Endodermal cell (in vitro differentiated cells): ENCODE measurements at regions not wholly inside any gene's neighbourhood (a gene's known extent, or its start where the extent isn't known, plus 50 kb on each side); places are given as distances from the start of the nearest gene placed in this dataset.

Experiments
- DNase-seq: peaks from one replicate; pipeline ENCODE4 v3.0.0-alpha.2; 2017
- H3K27ac ChIP-seq: 2 replicates; pipeline ENCODE4 v1.5.1; 2013; ENCODE audit warnings: mild to moderate bottlenecking, low read depth, low read length, moderate library complexity
- H3K27me3 ChIP-seq: 2 replicates; pipeline ENCODE4 v1.6.1; 2013; ENCODE audit warnings: mild to moderate bottlenecking, low read length, moderate library complexity; ENCODE audit not compliant: insufficient read depth, control insufficient read depth, poor library complexity, severe bottlenecking
- H3K36me3 ChIP-seq: 2 replicates; pipeline ENCODE4 v1.7.0; 2013; ENCODE audit warnings: mild to moderate bottlenecking, low read length, moderate library complexity; ENCODE audit not compliant: control insufficient read depth, insufficient read depth
- H3K4me1 ChIP-seq: one replicate; pipeline ENCODE4 v1.7.0; 2013; ENCODE audit warnings: low read length; ENCODE audit not compliant: control insufficient read depth, insufficient read depth
- H3K4me3 ChIP-seq: 2 replicates; pipeline ENCODE4 v1.5.1; 2013; ENCODE audit warnings: mild to moderate bottlenecking, low read length, moderate library complexity
- H3K9ac ChIP-seq: 2 replicates; pipeline ENCODE4 v1.6.1; 2013; ENCODE audit warnings: mild to moderate bottlenecking, low read length, moderate library complexity; ENCODE audit not compliant: poor library complexity, severe bottlenecking; ENCODE audit errors: extremely low read depth
- H3K9me3 ChIP-seq: 2 replicates; pipeline ENCODE4 v1.6.1; 2013; ENCODE audit warnings: mild to moderate bottlenecking, low read length, moderate library complexity; ENCODE audit not compliant: control insufficient read depth
- H3K27ac Mint-ChIP-seq: 2 replicates; pipeline ENCODE4 v1.8.0; 2020; ENCODE audit warnings: mixed read lengths
- H3K27me3 Mint-ChIP-seq: 2 replicates; pipeline ENCODE4 v1.8.0; 2021; ENCODE audit warnings: mild to moderate bottlenecking, mixed read lengths; ENCODE audit not compliant: insufficient read depth
- H3K36me3 Mint-ChIP-seq: 2 replicates; pipeline ENCODE4 v1.8.0; 2020; ENCODE audit warnings: low read depth, mixed read lengths
- H3K4me1 Mint-ChIP-seq: 2 replicates; pipeline ENCODE4 v1.8.0; 2020; ENCODE audit warnings: mixed read lengths
- H3K4me3 Mint-ChIP-seq: 2 replicates; pipeline ENCODE4 v1.8.0; 2020; ENCODE audit warnings: mild to moderate bottlenecking, moderate library complexity, mixed read lengths
- H3K9me3 Mint-ChIP-seq: 2 replicates; pipeline ENCODE4 v1.8.0; 2020; ENCODE audit warnings: mild to moderate bottlenecking, mixed read lengths
- CTCF ChIP-seq: fragments of 200-600 bp; sonication (generic); conservative IDR thresholded peaks from 2 replicates; pipeline ENCODE4 v1.5.0; 2021; ENCODE audit warnings: antibody characterized with exemption, mild to moderate bottlenecking
- WGBS, 2 experiments: methylation state at CpG; one replicate each; pipeline versions ENCODE4 v1.1.5 to v1.1.7; 2013; ENCODE audit warnings: missing lambda C conversion rate in 2 of 2, mixed read lengths in 1 of 2; ENCODE audit not compliant: insufficient coverage in 1 of 2, insufficient read length in 1 of 2; 5-methylcytosine and 5-hydroxymethylcytosine counted together

DNA sequence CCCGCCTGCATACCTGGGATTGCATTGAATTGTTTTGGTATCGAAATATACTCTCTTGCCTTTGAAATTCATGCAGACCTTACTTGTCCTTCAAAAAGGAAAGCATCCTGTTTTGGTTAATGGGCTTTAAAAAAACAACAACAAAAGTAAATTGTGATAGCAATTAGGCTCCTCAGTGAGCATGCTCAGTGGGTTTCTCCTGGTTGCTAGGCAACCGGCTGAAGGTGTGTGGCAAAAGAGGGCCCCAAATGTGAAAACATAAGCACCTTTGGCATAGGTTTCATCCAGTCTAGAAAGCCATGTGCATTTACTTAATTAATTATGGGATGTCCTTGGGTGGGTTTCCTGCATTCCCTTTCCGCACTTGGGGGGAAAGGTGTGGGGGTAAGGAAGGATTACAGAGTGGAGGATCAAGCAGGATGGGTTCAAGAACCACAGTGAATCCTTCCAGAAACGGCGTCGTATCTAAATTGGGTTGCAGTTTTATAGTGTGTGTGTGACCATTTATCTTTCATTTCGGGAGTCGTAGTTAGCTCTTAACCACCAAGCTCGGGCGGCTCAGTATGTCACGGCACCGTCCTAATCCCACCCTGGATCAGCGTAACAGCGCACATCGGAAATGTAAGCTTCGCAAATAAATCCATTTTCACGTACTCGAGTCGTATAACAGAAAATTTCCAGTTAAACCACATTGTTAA is 274.9 kb upstream of the TCF4 start:
- DNase-seq, result peak; percentile 55
- Mint-ChIP-seq H3K27ac (no peak overlapping the region), H3K4me1 (peaks cover 22% of the 10 kb centered on the region), H3K9me3 (no peaks in the 10 kb centered on the region), H3K36me3 (no peaks in the 10 kb centered on the region), H3K27me3 (peaks cover 8% of the 10 kb centered on the region), H3K4me3 (no peak overlapping the region)
- Histone ChIP-seq H3K4me1 (no peaks in the 10 kb centered on the region), H3K9me3 (no peaks in the 10 kb centered on the region), H3K36me3 (no peaks in the 10 kb centered on the region), H3K27me3 (no peaks in the 10 kb centered on the region), H3K4me3 (no peak overlapping the region), H3K9ac (no peak overlapping the region), H3K27ac (no peak overlapping the region)
- TF ChIP-seq CTCF, result no peak
- WGBS, 2 experiments, result 95 to 96% methylated on average over 16 to 20 of the region's 20 CpGs

- H3K9me3 ChIP-seq, result no peaks in the 10 kb centered on the region
- peak; percentile 75 for DNase-seq
- H3K9me3 Mint-ChIP-seq, result no peaks in the 10 kb centered on the region
- H3K4me1 Mint-ChIP-seq, result peaks cover 26% of the 10 kb centered on the region
- no peak overlapping the region for H3K4me3 ChIP-seq
- H3K27me3 ChIP-seq, result no peaks in the 10 kb centered on the region
- no peak overlapping the region for H3K27ac ChIP-seq
- no peak overlapping the region for H3K27ac Mint-ChIP-seq
- 78% methylated on average over 6 of the region's 6 CpGs; no CpG with 5 or more reads in 1 of the 2 experiments for WGBS, 2 experiments
- no peaks in the 10 kb centered on the region for H3K4me1 ChIP-seq
- TF ChIP-seq CTCF, result peak; percentile 74
- H3K4me3 Mint-ChIP-seq, result no peak overlapping the region
- H3K27me3 Mint-ChIP-seq, result peaks cover 8% of the 10 kb centered on the region
- H3K36me3 ChIP-seq, result no peaks in the 10 kb centered on the region
- H3K9ac ChIP-seq, result no peak overlapping the region
- H3K36me3 Mint-ChIP-seq, result no peaks in the 10 kb centered on the region
Observed at GRCh38 chr18:55861266-55861665, 273.3 kb upstream of the TCF4 start.

GRCh38 chr18:55858661-55859515 is 270.9 kb upstream of the TCF4 start:
- WGBS, 2 experiments, result 93 to 98% methylated on average over 9 to 15 of the region's 17 CpGs
- Mint-ChIP-seq H3K4me3 (no peak overlapping the region), H3K4me1 (peaks cover 24% of the 10 kb centered on the region), H3K9me3 (no peaks in the 10 kb centered on the region), H3K36me3 (no peaks in the 10 kb centered on the region), H3K27ac (no peak overlapping the region), H3K27me3 (peaks cover 18% of the 10 kb centered on the region)
- H3K27ac ChIP-seq, result no peak overlapping the region
- DNase-seq, result no peak
- H3K36me3 ChIP-seq, result no peaks in the 10 kb centered on the region
- H3K9me3 ChIP-seq, result no peaks in the 10 kb centered on the region
- no peaks in the 10 kb centered on the region for H3K27me3 ChIP-seq
- H3K4me1 ChIP-seq, result no peaks in the 10 kb centered on the region
- no peak for TF ChIP-seq CTCF
- H3K9ac ChIP-seq, result no peak overlapping the region
- no peak overlapping the region for H3K4me3 ChIP-seq
